ENCODE measurements at regions not wholly inside any gene's neighbourhood (a gene's known extent, or its start where the extent isn't known, plus 50 kb on each side); places are given as distances from the start of the nearest gene placed in this dataset.
"Not testable (repeated sequence)": the region's sequence is repeated elsewhere in the genome, so short reads cannot be mapped to it uniquely, and the experiment has no call there.

GRCh38 chrX:55907968-55908607 is 190.5 kb downstream of the RRAGB start:
- ChIA-PET POLR2A (no interaction called here), CTCF (no interaction called here)
- Histone ChIP-seq H3K36me3 (ENCODE audit: control insufficient read depth, insufficient read depth, low read length) (no peaks in the 10 kb centered on the region), H3K27me3 (ENCODE audit: control insufficient read depth, insufficient read depth, low read length) (no peaks in the 10 kb centered on the region), H3K4me3 (ENCODE audit: low read depth, low read length) (peak overlapping the region; percentile 61)
- TF ChIP-seq CTCF (IDR thresholded peaks at IDR 0.05; ENCODE audit: insufficient read depth, low read depth, low read length) = peak; percentile 61
- no peak for DNase-seq (ENCODE audit: low read depth)

DNA sequence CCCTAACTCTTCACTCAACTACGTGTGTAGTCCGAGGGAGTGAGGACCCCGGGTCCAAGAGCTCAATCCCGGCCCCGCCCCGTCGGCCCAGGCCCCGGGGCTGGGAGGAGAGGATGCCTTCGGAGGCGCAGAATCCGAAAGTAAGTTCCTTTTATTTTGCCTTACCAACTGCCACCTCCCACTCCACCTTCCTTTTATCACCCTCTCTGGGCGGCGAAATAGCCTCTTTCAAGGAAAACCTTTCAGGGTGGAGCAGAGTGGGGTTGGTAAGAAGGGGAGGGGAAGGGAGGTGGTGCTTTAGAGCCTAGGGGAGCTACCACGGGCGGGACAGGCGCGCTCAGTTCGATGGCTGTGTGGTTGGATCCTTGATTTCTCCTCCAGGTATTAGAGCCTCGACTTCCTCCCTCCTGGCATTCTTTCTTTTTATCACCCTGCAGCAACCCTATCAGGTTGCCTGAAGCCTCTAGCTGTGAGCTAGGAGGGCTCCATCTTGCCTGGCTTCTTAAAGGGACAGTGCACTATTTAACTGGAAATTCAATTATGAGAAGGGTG is 191.2 kb downstream of the RRAGB start:
- Histone ChIP-seq H3K27me3 (ENCODE audit: control insufficient read depth, insufficient read depth, low read length) (no peaks in the 10 kb centered on the region), H3K36me3 (ENCODE audit: control insufficient read depth, insufficient read depth, low read length) (no peaks in the 10 kb centered on the region), H3K4me3 (ENCODE audit: low read depth, low read length) (peak overlapping the region; percentile 61)
- POLR2A ChIA-PET = no interaction called here
- DNase-seq (ENCODE audit: low read depth) = no peak
- CTCF ChIA-PET = no interaction called here
- no peak for TF ChIP-seq CTCF (IDR thresholded peaks at IDR 0.05; ENCODE audit: insufficient read depth, low read depth, low read length)

- H3K27me3 ChIP-seq (ENCODE audit: control insufficient read depth, insufficient read depth, low read length) = no peaks in the 10 kb centered on the region
- no peak for TF ChIP-seq CTCF (IDR thresholded peaks at IDR 0.05; ENCODE audit: insufficient read depth, low read depth, low read length)
- H3K36me3 ChIP-seq (ENCODE audit: control insufficient read depth, insufficient read depth, low read length) = no peaks in the 10 kb centered on the region
- ChIA-PET CTCF (no interaction called here), POLR2A (no interaction called here)
- H3K4me3 ChIP-seq (ENCODE audit: low read depth, low read length) = no peak overlapping the region
- DNase-seq (ENCODE audit: low read depth) = no peak
Observed at GRCh38 chrX:55919367-55920221, 202.0 kb downstream of the RRAGB start.

DNA sequence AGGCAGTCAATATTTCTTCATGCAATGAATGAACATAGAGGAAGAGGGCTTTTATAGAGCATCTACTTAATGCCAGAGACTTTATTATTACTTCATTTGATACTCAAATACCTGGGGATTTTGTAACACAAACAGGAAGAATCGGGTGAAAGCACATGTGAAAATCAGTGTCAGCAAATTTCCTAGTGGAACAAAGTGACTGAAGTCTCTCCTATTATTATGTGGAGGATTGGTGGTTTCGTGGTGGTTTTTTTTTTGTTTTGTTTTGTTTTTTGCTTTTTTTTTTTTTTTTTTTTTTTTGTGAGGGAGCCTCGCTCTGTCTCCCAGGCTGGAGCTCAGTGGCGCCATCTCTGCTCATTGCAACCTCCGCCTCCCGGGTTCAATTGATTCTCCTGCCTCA is 207.0 kb downstream of the RRAGB start:
- CTCF ChIA-PET = no interaction called here
- POLR2A ChIA-PET = no interaction called here
- DNase-seq (ENCODE audit: low read depth) = no peak

DNA sequence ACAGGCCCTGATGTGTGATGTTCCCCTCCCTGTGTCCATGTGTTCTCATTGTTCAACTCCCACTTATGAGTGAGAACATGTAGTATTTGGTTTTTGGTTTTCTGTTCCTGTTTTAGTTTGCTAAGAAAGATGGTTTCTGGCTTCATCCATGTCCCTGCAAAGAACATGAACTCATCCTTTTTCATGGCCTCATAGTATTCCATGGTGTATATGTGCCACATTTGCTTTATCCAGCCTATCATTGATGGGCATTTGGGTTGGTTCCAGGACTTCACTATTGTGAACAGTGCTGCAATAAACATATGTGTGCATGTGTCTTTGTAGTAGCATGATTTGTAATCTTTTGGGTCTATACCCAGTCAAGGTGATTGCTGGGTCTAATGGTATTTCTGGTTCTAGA is 211.0 kb downstream of the RRAGB start:
- H3K36me3 ChIP-seq (ENCODE audit: control insufficient read depth, insufficient read depth, low read length); H3K4me3 ChIP-seq (ENCODE audit: low read depth, low read length); DNase-seq (ENCODE audit: low read depth); POLR2A ChIA-PET; H3K27me3 ChIP-seq (ENCODE audit: control insufficient read depth, insufficient read depth, low read length); CTCF ChIA-PET: not testable (repeated sequence)

More for the DNA sequence above, 207.0 kb downstream of the RRAGB start:
- no peaks in the 10 kb centered on the region for H3K27me3 ChIP-seq (ENCODE audit: control insufficient read depth, insufficient read depth, low read length)
- H3K4me3 ChIP-seq (ENCODE audit: low read depth, low read length) = no peak overlapping the region
- no peaks in the 10 kb centered on the region for H3K36me3 ChIP-seq (ENCODE audit: control insufficient read depth, insufficient read depth, low read length)
- TF ChIP-seq CTCF (IDR thresholded peaks at IDR 0.05; ENCODE audit: insufficient read depth, low read depth, low read length) = no peak

Data from BJ (cell line).